HG02623 (cell line): ENCODE measurements at regions not wholly inside any gene's neighbourhood (a gene's known extent, or its start where the extent isn't known, plus 50 kb on each side); places are given as distances from the start of the nearest gene placed in this dataset.

Source experiments
- ATAC-seq: cut with Tn5 transposase; IDR thresholded peaks from one replicate; pipeline ENCODE4 v1.9.1; 2021; ENCODE audit warnings: moderate library complexity; ENCODE audit not compliant: unreplicated experiment

- ATAC-seq: no peak
Observed at GRCh38 chr4:178344096-178344495, 901.9 kb upstream of the AGA start.

GRCh38 chr4:178347111-178347510 lies 904.9 kb upstream of the AGA start:
- no peak for ATAC-seq

GRCh38 chr4:178349601-178350000 lies 907.4 kb upstream of the AGA start:
- no peak for ATAC-seq

GRCh38 chr4:178351185-178351584 lies 908.9 kb upstream of the AGA start:
- no peak for ATAC-seq

GRCh38 chr4:178356725-178357124 lies 914.5 kb upstream of the AGA start:
- ATAC-seq: no peak

- no peak for ATAC-seq
Observed at GRCh38 chr4:178385481-178385880, 943.2 kb upstream of the AGA start.

- no peak for ATAC-seq
Observed at GRCh38 chr4:178387756-178388155, 945.5 kb upstream of the AGA start.

- no peak for ATAC-seq
Observed at GRCh38 chr4:178395798-178396197, 953.6 kb upstream of the AGA start.

- ATAC-seq: no peak
Observed at GRCh38 chr4:178412455-178412854, 970.2 kb upstream of the AGA start.

- no peak for ATAC-seq
Observed at GRCh38 chr4:178414042-178414441, 971.8 kb upstream of the AGA start.

GRCh38 chr4:178414881-178415446 lies 972.7 kb upstream of the AGA start:
- ATAC-seq: no peak

- ATAC-seq: no peak
Observed at GRCh38 chr4:178415925-178416324, 973.7 kb upstream of the AGA start.

GRCh38 chr4:178423366-178423765 lies 981.1 kb upstream of the AGA start:
- no peak for ATAC-seq

GRCh38 chr4:178426871-178427270 lies 984.6 kb upstream of the AGA start:
- ATAC-seq: no peak

- no peak for ATAC-seq
Observed at GRCh38 chr4:178427663-178428062, 985.4 kb upstream of the AGA start.

- no peak for ATAC-seq
Observed at GRCh38 chr4:178448372-178449035, 1006.3 kb upstream of the AGA start.

- no peak for ATAC-seq
Observed at GRCh38 chr4:178450614-178451013, 1008.4 kb upstream of the AGA start.

GRCh38 chr4:178453057-178453456 lies 1010.8 kb upstream of the AGA start:
- no peak for ATAC-seq

GRCh38 chr4:178457286-178457685 lies 1015.0 kb upstream of the AGA start:
- ATAC-seq: no peak

- no peak for ATAC-seq
Observed at GRCh38 chr4:178462710-178463109, 1020.5 kb upstream of the AGA start.

- ATAC-seq: no peak
Observed at GRCh38 chr4:178463747-178464146, 1021.5 kb upstream of the AGA start.

GRCh38 chr4:178470996-178471784 lies 1029.0 kb upstream of the AGA start:
- ATAC-seq: no peak
